Stomach smooth muscle (tissue), 2 donors: ENCODE measurements at regions not wholly inside any gene's neighbourhood (a gene's known extent, or its start where the extent isn't known, plus 50 kb on each side); places are given as distances from the start of the nearest gene placed in this dataset.
A peak's percentile ranks its signal among the peaks of the same experiment; 100 is the strongest.

Experiments
- H3K27ac ChIP-seq: one replicate; pipeline ENCODE4 v1.7.0; 2013; ENCODE audit warnings: mild to moderate bottlenecking, low read length, inconsistent platforms
- H3K27me3 ChIP-seq, 2 donors: one replicate each; pipeline ENCODE4 v1.7.0; 2013; ENCODE audit warnings: low read length in 2 of 2; ENCODE audit not compliant: insufficient read depth in 2 of 2, control insufficient read depth in 1 of 2
- H3K36me3 ChIP-seq, 2 donors: one replicate each; pipeline ENCODE4 v1.7.0; 2013; ENCODE audit warnings: low read length in 2 of 2; ENCODE audit not compliant: control insufficient read depth in 2 of 2, insufficient read depth in 2 of 2
- H3K4me1 ChIP-seq: one replicate; pipeline ENCODE4 v1.7.0; 2013; ENCODE audit warnings: low read length; ENCODE audit not compliant: control insufficient read depth, insufficient read depth
- H3K4me3 ChIP-seq, 2 donors: one replicate each; pipeline ENCODE4 v1.7.0; 2013; ENCODE audit warnings: low read length in 2 of 2
- H3K9ac ChIP-seq, 2 donors: one replicate each; pipeline ENCODE4 v1.7.0; 2013; ENCODE audit warnings: low read length in 2 of 2, mild to moderate bottlenecking in 1 of 2
- H3K9me3 ChIP-seq, 2 donors: one replicate each; pipeline ENCODE4 v1.7.0; 2013; ENCODE audit warnings: low read length in 2 of 2; ENCODE audit not compliant: control insufficient read depth in 2 of 2
- donor health status: healthy.
- donor health status: Pancreatic carcinoma.

DNA sequence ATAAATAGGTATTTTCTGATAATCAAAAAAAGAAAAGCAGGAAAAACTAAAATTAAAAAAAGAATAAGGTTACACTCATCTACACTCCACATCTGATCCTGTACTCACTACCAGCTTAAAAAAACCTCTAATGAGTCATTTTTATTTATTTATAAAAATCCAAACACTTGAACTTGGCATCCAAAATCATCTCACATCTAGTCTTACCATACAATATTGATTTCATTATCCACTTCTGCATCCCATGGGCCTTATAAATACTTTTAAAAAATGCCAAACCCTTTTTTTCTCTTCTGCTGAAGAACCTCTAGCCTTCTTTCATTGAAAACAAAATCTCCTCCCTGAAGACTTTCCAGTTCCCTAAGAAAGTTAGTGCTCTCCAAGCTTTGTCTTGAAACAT is 109.7 kb downstream of the TMTC3 start:
- Histone ChIP-seq H3K36me3 (no peaks in the 10 kb centered on the region), H3K9ac (no peak overlapping the region), H3K4me1 (peaks cover 3% of the 10 kb centered on the region), H3K9me3 (no peaks in the 10 kb centered on the region), H3K27me3 (no peaks in the 10 kb centered on the region), H3K4me3 (no peak overlapping the region), H3K27ac (no peak overlapping the region)

DNA sequence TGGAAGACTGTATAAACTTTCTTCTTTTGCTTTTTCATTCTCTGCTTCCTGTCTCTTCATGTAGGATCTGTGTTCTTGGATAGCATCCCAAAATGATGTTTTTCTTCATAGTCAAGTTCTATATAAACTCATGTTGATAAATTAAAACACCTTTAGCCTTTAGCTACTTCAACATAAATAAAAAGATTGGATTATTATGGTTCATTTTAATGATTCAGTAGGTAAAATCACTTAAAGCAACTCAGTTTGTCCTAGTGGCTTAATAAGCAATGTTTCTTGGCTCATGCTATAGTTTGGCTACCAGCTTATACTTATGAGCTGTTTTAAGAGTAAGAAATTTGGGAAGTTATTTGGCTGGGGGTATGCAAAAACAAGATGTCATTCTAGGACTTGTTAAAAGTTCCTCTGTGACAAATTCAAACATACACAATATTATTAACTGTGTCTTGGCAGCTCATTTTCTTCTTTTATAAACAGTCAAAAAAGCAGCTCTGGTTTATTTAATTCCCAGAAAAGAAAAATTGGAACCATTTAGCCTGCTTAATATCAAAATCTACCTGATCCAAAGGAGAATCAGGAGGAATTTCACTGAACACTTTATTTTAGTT is 111.4 kb downstream of the TMTC3 start:
- peak overlapping the region; percentile 3 for H3K27ac ChIP-seq

DNA sequence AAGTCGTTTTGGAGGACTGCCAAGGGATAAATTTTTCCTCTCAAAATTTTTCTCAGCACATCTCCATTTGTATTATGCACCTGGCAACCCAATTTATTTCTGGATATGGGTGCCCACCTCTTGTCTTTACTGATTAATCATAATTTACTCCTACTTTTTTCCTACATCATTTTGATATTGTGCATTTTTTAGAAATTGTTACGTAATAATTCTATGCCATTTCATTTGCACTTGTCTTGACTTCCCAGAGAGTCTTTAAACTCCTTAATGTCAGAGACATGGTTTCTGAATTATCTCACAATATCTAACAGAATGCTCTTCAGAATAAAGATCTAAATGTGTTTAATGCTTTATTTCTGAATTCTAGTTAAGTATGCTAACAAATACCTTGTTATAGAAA is 113.1 kb downstream of the TMTC3 start:
- no peak overlapping the region for H3K4me3 ChIP-seq
- no peaks in the 10 kb centered on the region for H3K9me3 ChIP-seq
- peaks cover 3% of the 10 kb centered on the region for H3K4me1 ChIP-seq
- H3K27me3 ChIP-seq = no peaks in the 10 kb centered on the region
- H3K27ac ChIP-seq = no peak overlapping the region
- no peak overlapping the region for H3K9ac ChIP-seq
- no peaks in the 10 kb centered on the region for H3K36me3 ChIP-seq

More for the DNA sequence above, 111.4 kb downstream of the TMTC3 start:
- Histone ChIP-seq H3K9ac (no peak overlapping the region), H3K4me3 (no peak overlapping the region), H3K27me3 (no peaks in the 10 kb centered on the region), H3K36me3 (no peaks in the 10 kb centered on the region), H3K4me1 (peaks cover 3% of the 10 kb centered on the region), H3K9me3 (no peaks in the 10 kb centered on the region)

DNA sequence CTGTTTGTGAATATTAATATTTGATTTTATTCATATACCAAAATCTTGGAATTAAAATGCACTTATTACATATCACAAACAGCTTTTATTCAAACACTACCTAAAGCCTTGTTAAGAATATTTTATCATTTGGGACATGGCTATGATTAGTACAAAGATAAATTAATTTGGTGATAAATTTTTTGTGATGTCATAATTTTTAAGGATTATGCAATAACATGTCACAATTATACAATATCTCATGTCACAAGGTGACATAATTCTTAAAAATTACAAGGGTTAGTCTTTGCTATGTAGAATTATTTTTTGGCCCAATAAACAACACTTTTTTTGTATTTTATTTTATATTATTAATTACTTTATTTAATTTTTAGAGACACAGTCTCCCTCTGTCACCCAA is 113.7 kb downstream of the TMTC3 start:
- Histone ChIP-seq H3K27ac (no peak overlapping the region), H3K4me3 (no peak overlapping the region), H3K9me3 (no peaks in the 10 kb centered on the region), H3K36me3 (no peaks in the 10 kb centered on the region), H3K9ac (no peak overlapping the region), H3K4me1 (peaks cover 3% of the 10 kb centered on the region), H3K27me3 (no peaks in the 10 kb centered on the region)

DNA sequence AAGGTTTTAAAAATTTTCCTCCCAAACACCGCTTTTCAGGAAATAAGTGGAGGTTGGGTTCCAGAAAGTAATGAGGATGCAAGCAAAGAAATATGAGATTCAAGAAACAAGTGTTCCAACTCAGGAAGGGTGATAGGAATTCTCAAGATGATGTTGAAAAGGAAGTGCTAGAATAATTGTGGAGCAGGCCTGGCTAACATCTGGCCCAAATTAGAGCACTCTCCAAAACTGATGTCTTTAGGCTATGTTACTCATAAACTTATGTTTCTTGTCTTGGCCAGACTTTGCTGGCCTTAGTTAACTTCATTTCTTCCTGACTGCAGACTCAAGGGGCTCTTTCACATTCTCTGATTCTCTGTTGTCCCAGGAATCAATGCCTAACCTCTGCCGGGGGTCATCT is 116.3 kb downstream of the TMTC3 start:
- no peaks in the 10 kb centered on the region for H3K27me3 ChIP-seq

DNA sequence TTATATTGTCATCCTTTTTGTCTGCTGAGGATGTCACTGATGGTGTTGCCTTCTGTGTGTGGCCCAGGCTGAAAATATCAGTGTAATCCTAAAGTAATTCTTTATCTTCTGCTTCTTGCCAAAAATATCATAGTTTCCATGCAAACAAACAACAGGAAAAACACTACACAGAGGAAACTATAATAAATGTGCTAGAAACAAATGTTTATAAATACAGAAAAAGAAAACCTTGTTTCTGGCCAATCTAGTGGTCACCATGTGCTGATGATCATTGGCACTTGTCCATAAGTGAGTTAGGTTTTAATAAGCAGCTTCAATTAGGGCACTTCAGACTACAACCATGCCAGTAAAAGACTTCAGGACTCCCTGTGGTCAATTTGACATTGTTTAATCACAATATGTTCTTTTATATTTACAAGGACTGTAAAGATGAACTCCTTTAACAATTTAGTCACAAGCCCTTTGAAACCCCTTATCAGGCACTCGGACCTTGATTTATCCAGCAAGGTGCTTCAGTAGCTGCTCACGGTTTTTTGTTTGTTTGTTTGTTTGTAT is 124.8 kb downstream of the TMTC3 start:
- no peaks in the 10 kb centered on the region for H3K9me3 ChIP-seq
- no peak overlapping the region for H3K27ac ChIP-seq
- H3K36me3 ChIP-seq = no peaks in the 10 kb centered on the region
- no peak overlapping the region for H3K4me3 ChIP-seq
- no peak overlapping the region for H3K9ac ChIP-seq
- H3K27me3 ChIP-seq = no peaks in the 10 kb centered on the region
- H3K4me1 ChIP-seq = no peaks in the 10 kb centered on the region

More for the DNA sequence above, 116.3 kb downstream of the TMTC3 start:
- H3K9me3 ChIP-seq = no peaks in the 10 kb centered on the region
- no peaks in the 10 kb centered on the region for H3K36me3 ChIP-seq
- H3K4me1 ChIP-seq = no peaks in the 10 kb centered on the region
- no peak overlapping the region for H3K9ac ChIP-seq
- no peak overlapping the region for H3K4me3 ChIP-seq
- no peak overlapping the region for H3K27ac ChIP-seq

DNA sequence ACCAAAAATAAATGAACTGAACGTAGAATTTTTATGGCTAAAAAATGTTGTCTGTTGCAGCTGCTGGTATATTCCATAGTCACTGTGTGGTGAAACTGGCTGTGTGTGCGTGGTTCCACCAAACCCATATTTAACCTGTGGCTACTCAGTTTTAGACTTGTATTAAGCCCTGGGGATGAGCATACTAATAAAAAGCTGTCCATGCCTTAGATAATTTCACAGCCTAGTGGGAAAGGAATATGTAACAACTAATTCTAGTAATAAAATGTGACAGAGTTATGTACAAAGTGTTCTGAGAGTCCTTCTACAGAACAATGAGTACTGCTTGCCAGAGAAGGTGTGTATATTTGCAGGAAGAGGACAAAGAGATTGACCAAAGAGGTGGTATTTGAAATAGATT is 125.5 kb downstream of the TMTC3 start:
- no peak overlapping the region for H3K9ac ChIP-seq
- no peak overlapping the region for H3K4me3 ChIP-seq
- no peaks in the 10 kb centered on the region for H3K36me3 ChIP-seq
- no peaks in the 10 kb centered on the region for H3K9me3 ChIP-seq
- no peaks in the 10 kb centered on the region for H3K4me1 ChIP-seq
- no peaks in the 10 kb centered on the region for H3K27me3 ChIP-seq
- H3K27ac ChIP-seq = no peak overlapping the region

DNA sequence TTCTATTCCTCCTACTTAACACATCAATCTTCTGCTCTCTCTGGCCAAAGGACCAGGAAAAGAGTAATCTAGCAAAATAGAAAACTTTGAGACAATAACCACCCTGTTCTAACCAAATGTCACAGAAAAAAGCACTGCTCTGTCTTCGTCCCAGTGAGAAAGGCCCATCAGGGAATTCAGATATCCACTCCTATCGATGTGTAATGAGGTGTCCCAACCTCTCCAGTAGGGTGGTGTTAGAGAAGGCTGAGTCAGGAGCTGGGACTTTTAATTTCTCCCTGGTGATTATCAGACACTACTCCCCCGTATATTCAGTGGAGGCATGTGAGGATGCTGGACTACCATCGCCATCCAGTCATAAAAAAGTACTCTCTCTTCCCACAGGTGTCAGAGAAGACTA is 130.3 kb downstream of the TMTC3 start:
- no peak overlapping the region for H3K9ac ChIP-seq

DNA sequence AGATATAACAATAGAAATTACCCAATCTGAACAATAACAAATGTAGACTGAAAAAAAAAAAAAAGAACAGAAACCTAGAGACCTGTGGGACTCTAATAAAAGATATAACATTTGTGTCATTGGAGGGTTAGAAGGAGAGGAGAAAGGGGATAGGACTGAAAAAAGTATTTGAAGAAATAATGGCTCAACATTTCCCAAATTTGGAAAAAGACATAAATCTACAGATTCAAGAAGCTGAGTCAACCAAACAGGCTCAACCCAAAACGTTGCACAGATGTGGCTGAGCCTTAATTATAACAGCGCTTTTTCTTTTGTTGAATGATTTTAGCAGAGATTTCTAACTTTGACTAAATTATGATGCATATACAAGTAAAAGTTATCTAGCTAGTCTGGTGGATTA is 131.3 kb downstream of the TMTC3 start:
- Histone ChIP-seq H3K36me3 (no peaks in the 10 kb centered on the region), H3K9me3 (no peaks in the 10 kb centered on the region), H3K9ac (no peak overlapping the region), H3K4me3 (no peak overlapping the region), H3K27me3 (no peaks in the 10 kb centered on the region), H3K4me1 (no peaks in the 10 kb centered on the region), H3K27ac (no peak overlapping the region)

More for the DNA sequence above, 130.3 kb downstream of the TMTC3 start:
- H3K9me3 ChIP-seq = no peaks in the 10 kb centered on the region
- H3K27me3 ChIP-seq = no peaks in the 10 kb centered on the region
- no peaks in the 10 kb centered on the region for H3K4me1 ChIP-seq
- H3K36me3 ChIP-seq = no peaks in the 10 kb centered on the region
- no peak overlapping the region for H3K4me3 ChIP-seq
- no peak overlapping the region for H3K27ac ChIP-seq

DNA sequence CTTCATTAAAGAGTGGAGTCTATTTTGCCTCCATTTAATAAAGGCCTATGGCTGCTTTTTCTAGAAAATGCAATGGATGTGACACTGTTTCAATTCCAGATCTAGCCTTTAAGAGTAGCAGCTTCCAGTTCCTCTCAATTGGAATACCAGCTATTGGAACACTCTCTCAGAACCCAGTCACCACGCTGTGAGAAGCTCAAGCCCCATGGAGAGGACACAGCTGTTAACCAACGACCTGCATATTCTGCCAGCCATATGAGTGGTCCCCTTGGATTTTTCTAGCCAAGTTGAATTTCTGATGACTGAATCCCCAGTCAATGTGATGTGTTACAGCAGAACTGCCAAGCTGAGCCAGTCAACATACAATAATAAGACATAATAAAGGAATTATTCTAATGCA is 131.8 kb downstream of the TMTC3 start:
- no peak overlapping the region for H3K9ac ChIP-seq
- H3K4me3 ChIP-seq = no peak overlapping the region
- H3K4me1 ChIP-seq = no peaks in the 10 kb centered on the region
- no peaks in the 10 kb centered on the region for H3K9me3 ChIP-seq
- no peak overlapping the region for H3K27ac ChIP-seq
- H3K36me3 ChIP-seq = no peaks in the 10 kb centered on the region
- H3K27me3 ChIP-seq = no peaks in the 10 kb centered on the region

DNA sequence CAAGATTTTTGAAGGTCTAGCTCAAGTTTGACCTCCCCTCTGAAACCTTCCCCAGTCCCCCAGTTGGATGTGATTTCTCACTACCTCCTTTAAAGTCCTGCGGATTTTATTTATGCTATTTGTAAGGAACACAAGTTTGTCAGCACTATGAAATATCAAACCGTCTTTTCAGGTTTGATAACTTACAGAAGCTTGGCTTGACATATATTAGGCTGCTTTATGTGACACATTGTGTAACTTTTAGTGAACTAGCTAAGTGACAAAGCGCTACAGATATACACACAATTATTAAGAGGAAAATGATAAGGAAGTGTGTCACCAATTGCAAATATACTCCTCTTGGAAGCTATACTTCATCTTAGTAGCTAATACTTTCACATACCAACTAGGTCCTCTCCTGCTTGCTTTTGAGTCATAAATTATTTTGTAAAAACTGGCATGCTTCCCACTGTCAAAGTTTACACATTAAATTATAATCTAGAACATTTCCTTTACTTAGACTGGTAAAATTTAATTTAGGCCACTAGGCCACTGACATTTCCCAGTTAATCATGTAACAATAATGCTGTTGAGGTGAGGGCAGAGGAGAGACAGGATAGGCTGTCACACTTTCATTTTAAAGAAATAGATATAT is 149.5 kb downstream of the TMTC3 start:
- Histone ChIP-seq H3K9ac (no peak overlapping the region), H3K9me3 (no peaks in the 10 kb centered on the region), H3K27ac (no peak overlapping the region), H3K4me3 (no peak overlapping the region), H3K4me1 (no peaks in the 10 kb centered on the region), H3K27me3 (no peaks in the 10 kb centered on the region), H3K36me3 (no peaks in the 10 kb centered on the region)
